ENCODE measurements at regions not wholly inside any gene's neighbourhood (a gene's known extent, or its start where the extent isn't known, plus 50 kb on each side); places are given as distances from the start of the nearest gene placed in this dataset.

DNA sequence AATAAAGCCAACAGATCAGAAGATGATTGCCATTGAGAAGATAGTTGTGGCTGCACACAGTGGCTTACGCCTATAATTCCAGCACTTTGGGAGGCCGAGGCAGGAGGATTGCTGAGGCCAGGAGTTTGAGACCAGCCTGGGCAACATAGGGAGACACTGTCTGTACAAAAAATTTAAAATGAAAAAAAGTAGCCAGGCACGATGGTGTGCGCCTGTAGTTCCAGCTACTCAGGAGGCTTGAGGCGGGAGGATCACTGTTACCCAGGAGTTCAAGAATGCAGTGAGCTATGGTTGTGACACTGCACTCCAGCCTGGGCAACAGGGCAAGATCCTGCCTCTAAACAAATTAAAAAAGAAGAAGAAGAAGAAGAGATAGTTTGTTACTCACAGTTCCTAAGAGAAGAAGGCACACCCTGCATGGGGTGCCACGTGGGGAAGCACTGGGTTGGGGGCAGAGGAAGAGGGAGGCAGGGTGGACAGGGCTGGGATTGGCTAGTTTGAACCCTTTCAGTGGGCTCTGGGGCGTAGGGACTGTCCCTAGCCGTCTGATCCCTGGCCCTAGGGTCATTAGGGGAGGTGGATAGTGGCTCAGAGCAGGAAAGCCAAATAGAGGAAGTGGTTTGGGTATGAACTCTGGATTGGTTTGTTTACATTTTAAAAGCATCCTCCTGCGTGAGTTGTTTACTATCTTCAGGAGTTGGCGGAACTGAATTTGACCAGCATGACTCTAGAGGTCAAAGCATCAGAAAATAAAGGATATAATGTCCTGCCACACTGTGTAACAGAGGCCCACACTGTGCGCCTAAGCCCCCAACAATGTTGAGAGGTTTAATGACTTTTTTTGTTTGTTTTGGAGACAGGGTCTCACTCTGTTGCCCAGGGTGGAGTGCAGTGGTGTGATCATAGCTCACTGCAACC lies 60.5 kb upstream of the MEDAG start:
- DNase-seq, result no peak

DNA sequence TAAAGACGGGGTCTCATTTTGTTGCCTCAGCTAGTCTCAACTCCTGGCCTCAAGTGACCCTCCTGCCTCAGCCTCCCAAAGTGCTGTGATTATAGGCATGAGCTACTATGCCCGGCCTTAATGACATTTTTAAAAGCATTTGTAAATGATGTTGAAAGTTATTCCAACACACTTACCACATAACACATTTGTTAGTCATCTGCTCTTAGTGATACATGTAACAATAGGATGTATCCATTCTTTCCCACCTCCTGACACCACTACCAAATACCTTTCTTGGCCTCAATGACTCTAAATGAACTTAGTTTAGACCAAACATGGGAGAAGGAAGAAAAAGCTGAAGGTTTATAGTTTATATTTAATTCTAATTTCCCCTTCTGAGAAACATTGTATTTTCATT lies 59.8 kb upstream of the MEDAG start:
- no peak for DNase-seq

GRCh38 chr13:30846866-30847265 lies 59.2 kb upstream of the MEDAG start:
- no peak for DNase-seq

- no peak for DNase-seq
These were observed 58.3 kb upstream of the MEDAG start for GRCh38 chr13:30847650-30848307.

DNA sequence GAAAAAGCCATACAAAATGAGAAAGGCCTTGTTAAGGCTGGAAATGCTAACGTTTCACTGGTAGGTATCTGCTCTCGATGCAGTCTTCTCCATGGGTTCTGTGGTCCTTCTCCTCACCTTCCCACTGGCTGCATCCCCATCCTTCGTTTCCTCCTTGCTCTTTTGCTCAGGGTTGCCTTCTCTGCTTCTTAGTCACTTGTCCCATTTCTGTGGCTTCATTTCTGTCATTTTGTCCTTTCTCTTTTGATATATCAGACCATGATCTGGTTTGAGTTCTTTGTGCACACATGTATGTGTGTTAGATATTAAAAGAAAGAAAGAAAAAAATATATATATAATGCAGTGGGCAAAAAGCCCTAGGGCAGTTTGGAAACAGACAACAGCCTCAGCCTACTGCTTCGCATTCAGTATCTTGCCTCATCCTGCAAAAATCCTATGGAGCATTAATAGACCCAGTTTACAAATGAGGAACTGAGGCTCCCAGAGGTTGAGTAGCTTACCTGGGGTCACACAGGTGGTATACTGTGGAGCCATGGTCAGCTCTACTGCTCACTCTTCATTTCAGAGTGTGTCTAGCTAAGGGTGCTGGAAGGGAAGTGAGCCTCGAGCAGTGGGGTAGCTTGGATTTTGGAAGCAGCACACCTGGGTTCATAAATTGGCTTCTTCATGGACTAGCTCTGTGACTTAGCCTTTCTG lies 57.6 kb upstream of the MEDAG start:
- no peak for DNase-seq

- no peak for DNase-seq
These were observed 56.5 kb upstream of the MEDAG start for GRCh38 chr13:30849611-30850010.

DNA sequence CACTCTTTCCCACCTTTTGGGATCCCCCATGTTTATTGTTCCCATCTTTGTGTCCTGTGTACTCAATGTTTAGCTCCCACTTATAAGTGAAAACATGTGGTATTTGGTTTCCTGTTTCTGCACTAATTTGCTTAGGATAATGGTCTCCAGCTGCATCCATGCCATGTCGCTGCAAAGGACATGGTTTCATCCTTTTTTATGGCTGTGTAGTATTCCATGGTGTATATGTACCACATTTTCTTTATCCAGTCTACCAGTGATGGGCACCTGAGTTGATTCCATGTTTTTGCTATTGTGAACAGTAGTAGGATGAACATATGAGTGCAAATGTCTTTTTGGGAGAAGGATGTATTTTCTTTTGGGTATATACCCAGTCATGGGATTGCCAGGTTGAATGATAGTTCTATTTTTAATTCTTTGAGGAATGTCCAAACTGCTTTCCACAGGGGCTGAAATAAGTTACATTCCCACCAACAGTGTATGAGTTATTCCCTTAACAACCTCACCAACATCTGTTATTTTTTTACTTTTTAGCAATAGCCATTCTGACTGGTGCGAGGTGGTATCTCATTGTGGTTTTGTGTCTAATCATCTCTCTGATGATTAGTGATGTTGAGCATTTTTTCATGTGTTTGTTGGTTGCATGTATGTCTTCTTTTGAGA lies 55.7 kb upstream of the MEDAG start:
- DNase-seq, result no peak

GRCh38 chr13:30850867-30851211 lies 55.2 kb upstream of the MEDAG start:
- DNase-seq, result no peak

GRCh38 chr13:30851697-30852096 lies 54.4 kb upstream of the MEDAG start:
- no peak for DNase-seq

DNA sequence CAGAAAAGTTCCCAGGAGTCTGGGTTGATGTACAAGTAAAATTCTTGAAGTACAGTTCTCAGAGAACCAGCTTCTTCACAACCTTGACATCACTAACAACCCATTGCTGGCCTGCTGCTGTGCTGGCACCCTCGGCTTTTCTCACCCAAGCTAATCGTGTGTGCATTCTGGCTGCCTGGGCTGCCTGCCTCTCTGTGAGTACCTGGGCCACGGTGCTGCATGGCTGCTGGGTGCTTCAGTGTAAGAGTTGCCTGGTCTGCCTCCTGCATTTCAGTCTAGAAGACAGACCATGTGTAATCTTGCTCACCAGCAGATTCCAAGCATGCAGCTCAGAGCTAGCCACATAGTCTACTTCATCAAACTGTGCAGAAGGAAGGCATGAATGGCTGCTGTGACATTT lies 50.5 kb upstream of the MEDAG start:
- DNase-seq, result no peak

DNA sequence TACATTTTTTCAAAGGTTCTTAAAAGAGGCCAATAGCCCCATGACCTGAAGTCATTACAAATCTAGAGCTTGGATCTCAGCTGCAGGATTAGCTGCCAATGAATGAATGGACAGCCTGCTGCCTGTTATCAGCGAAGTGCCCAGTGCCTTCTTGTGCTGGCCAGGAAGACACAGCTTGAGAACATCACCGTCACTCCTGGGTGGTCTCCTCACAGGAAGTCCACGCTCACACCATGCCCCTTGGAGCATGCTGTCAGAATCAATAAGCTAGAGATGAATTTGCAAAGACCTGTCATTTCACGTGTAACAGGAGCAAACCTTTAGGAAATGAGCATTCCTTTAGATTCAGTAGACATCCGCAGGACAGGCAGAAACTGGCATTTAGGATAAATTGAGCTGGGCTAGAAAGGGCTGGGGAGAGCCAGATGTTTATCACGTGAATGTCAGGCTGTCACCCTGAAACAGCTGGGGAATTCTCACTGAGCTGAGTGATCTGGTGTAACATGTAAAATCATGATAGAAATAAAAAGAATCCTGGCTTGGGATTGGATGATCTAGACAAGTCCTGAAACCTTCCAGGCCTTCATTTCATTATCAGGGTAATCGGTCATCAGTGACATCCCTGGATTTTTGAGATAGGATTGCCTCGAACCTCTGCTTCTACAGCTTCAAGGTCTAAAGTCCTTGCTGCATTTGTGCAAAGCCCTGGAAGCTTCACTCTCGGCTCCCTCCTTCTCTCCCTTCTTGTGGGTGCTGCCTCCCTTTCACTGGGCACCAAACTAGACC lies 49.9 kb upstream of the MEDAG start:
- no peak for DNase-seq
